Esophagus squamous epithelium (tissue), 4 donors: ENCODE measurements at regions not wholly inside any gene's neighbourhood (a gene's known extent, or its start where the extent isn't known, plus 50 kb on each side); places are given as distances from the start of the nearest gene placed in this dataset.

Source experiments
- POLR2A ChIP-seq, 4 donors: fragments of 450-650 bp; IDR thresholded peaks; one replicate each; pipeline ENCODE4 v1.6.1; 2017; ENCODE audit warnings: antibody characterized with exemption in 4 of 4, mild to moderate bottlenecking in 4 of 4, moderate library complexity in 3 of 4
- TF ChIP-seq, protein P1 (sequence below), 6 experiments: fragments of 450-650 bp in 4 of 6; fragments of 200-600 bp in 2 of 6; sonication (generic) in 2 of 6; IDR thresholded peaks; one replicate each; pipeline ENCODE4 v1.5.1; 2016 to 2019; ENCODE audit warnings: antibody characterized with exemption in 6 of 6, mild to moderate bottlenecking in 4 of 6, moderate library complexity in 4 of 6

DNA sequence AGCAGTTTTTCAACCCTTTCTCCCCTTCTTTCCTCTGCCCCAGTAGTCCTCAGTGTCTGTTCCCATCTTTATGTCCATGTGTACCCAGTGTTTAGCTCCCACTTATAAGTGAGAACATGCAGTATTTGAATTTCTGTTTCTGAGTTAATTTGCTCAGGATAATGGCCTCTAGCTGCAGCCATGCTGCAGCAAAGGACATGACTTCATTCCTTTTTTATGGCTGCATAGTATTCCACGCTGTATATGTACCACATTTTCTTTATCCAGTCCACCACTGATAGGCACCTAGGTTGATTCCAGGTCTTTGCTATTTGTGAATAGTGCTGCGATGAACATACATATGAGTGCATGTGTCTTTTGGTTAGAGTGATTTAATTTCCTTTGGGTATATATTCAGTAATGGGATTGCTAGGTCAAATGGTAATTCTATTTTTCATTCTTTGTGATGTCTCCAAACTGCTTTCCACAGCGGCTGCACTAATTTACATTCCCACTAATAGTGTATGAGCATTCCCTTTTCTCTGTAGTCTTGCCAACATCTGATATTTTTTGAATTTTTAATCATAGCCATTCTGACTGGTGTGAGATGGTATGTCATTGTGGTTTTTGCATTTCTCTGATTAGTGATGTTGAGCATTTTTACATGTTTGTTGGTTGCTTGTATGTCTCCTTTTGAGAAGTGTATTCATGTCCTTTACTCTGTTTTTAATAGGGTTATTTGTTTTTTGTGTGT, 54.6 kb upstream of the ANK2 start:
- TF ChIP-seq, protein P1, sequence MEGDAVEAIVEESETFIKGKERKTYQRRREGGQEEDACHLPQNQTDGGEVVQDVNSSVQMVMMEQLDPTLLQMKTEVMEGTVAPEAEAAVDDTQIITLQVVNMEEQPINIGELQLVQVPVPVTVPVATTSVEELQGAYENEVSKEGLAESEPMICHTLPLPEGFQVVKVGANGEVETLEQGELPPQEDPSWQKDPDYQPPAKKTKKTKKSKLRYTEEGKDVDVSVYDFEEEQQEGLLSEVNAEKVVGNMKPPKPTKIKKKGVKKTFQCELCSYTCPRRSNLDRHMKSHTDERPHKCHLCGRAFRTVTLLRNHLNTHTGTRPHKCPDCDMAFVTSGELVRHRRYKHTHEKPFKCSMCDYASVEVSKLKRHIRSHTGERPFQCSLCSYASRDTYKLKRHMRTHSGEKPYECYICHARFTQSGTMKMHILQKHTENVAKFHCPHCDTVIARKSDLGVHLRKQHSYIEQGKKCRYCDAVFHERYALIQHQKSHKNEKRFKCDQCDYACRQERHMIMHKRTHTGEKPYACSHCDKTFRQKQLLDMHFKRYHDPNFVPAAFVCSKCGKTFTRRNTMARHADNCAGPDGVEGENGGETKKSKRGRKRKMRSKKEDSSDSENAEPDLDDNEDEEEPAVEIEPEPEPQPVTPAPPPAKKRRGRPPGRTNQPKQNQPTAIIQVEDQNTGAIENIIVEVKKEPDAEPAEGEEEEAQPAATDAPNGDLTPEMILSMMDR (IDR thresholded peaks at IDR 0.05) = no peak
- no peak for TF ChIP-seq POLR2A (IDR thresholded peaks at IDR 0.05)
